PC-9 (cell line): ENCODE measurements at regions not wholly inside any gene's neighbourhood (a gene's known extent, or its start where the extent isn't known, plus 50 kb on each side); places are given as distances from the start of the nearest gene placed in this dataset.

ENCODE experiments used
- EZH2 ChIP-seq: fragments of 200-600 bp; sonication (generic); IDR thresholded peaks from 2 replicates; pipeline ENCODE4 v1.8.0; 2017; ENCODE audit warnings: antibody characterized with exemption, low read depth
- TF ChIP-seq, protein P1 (sequence below): fragments of 200-600 bp; sonication (generic); conservative IDR thresholded peaks from 2 replicates; pipeline ENCODE4 v1.6.1; 2017; ENCODE audit warnings: mixed run types, antibody characterized with exemption, mild to moderate bottlenecking, moderate library complexity

DNA sequence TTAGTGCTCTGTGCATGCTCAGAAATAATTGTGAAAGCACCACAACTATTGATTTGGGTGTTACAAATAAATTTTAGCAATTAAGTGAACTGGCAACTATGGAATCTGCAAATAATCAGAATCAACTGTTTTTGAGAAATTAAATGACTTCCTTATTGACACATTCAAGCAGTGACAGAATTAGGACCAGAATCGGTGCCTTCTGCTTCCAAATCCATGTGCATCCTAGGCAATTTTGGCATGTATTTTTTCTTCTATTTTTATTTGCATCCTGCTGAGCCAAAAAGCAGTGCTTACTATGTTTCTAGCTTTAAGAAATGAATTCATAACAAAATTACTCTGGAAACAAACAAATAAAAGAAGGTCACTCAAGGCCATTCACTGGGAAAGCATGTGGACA, 408.2 kb downstream of the GXYLT1 start:
- no peak for TF ChIP-seq EZH2
- TF ChIP-seq, protein P1, sequence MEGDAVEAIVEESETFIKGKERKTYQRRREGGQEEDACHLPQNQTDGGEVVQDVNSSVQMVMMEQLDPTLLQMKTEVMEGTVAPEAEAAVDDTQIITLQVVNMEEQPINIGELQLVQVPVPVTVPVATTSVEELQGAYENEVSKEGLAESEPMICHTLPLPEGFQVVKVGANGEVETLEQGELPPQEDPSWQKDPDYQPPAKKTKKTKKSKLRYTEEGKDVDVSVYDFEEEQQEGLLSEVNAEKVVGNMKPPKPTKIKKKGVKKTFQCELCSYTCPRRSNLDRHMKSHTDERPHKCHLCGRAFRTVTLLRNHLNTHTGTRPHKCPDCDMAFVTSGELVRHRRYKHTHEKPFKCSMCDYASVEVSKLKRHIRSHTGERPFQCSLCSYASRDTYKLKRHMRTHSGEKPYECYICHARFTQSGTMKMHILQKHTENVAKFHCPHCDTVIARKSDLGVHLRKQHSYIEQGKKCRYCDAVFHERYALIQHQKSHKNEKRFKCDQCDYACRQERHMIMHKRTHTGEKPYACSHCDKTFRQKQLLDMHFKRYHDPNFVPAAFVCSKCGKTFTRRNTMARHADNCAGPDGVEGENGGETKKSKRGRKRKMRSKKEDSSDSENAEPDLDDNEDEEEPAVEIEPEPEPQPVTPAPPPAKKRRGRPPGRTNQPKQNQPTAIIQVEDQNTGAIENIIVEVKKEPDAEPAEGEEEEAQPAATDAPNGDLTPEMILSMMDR, result no peak
